Progenitor cell of endocrine pancreas (in vitro differentiated cells): ENCODE measurements at regions not wholly inside any gene's neighbourhood (a gene's known extent, or its start where the extent isn't known, plus 50 kb on each side); places are given as distances from the start of the nearest gene placed in this dataset.
"Not testable (repeated sequence)": the region's sequence is repeated elsewhere in the genome, so short reads cannot be mapped to it uniquely, and the experiment has no call there.

Experiments used
- DNase-seq: peaks from one replicate; pipeline ENCODE4 v3.0.0; 2021; ENCODE audit warnings: low spot score; ENCODE audit not compliant: unreplicated experiment
- H3K27ac Mint-ChIP-seq: 2 replicates; pipeline ENCODE4 v1.8.0; 2021; ENCODE audit warnings: mild to moderate bottlenecking, moderate library complexity, mixed read lengths
- H3K27me3 Mint-ChIP-seq: 2 replicates; pipeline ENCODE4 v1.8.0; 2021; ENCODE audit warnings: mixed read lengths
- H3K36me3 Mint-ChIP-seq: 2 replicates; pipeline ENCODE4 v1.8.0; 2022; ENCODE audit warnings: mixed read lengths; ENCODE audit not compliant: insufficient read depth
- H3K4me1 Mint-ChIP-seq: 2 replicates; pipeline ENCODE4 v1.8.0; 2021; ENCODE audit warnings: low read depth, mixed read lengths
- H3K4me3 Mint-ChIP-seq: 2 replicates; pipeline ENCODE4 v1.8.0; 2021; ENCODE audit warnings: low read depth, mild to moderate bottlenecking, moderate library complexity, mixed read lengths
- H3K9me3 Mint-ChIP-seq: 2 replicates; pipeline ENCODE4 v1.8.0; 2021; ENCODE audit warnings: low read depth, mixed read lengths
- CTCF ChIP-seq: fragments of 200-600 bp; sonication (generic); IDR thresholded peaks from one replicate; pipeline ENCODE4 v1.5.0; 2021; ENCODE audit warnings: antibody characterized with exemption, mild to moderate bottlenecking; ENCODE audit not compliant: unreplicated experiment

- H3K36me3 Mint-ChIP-seq = no peaks in the 10 kb centered on the region
- H3K4me1 Mint-ChIP-seq = no peaks in the 10 kb centered on the region
- no peak overlapping the region for H3K4me3 Mint-ChIP-seq
- no peak for DNase-seq
- peaks cover 7% of the 10 kb centered on the region for H3K27me3 Mint-ChIP-seq
- no peak for TF ChIP-seq CTCF
- H3K27ac Mint-ChIP-seq = no peak overlapping the region
- no peaks in the 10 kb centered on the region for H3K9me3 Mint-ChIP-seq
These were observed 163.5 kb downstream of the HINT1 start for GRCh38 chr5:131001507-131001906.

GRCh38 chr5:131000289-131000688, 164.8 kb downstream of the HINT1 start:
- H3K4me1 Mint-ChIP-seq = no peaks in the 10 kb centered on the region
- TF ChIP-seq CTCF = no peak
- no peak overlapping the region for H3K4me3 Mint-ChIP-seq
- DNase-seq = no peak
- H3K36me3 Mint-ChIP-seq = no peaks in the 10 kb centered on the region
- no peak overlapping the region for H3K27ac Mint-ChIP-seq
- H3K9me3 Mint-ChIP-seq = no peaks in the 10 kb centered on the region
- peaks cover 7% of the 10 kb centered on the region for H3K27me3 Mint-ChIP-seq

- not testable (repeated sequence) for H3K27ac Mint-ChIP-seq, H3K27me3 Mint-ChIP-seq, H3K36me3 Mint-ChIP-seq, DNase-seq, H3K9me3 Mint-ChIP-seq, H3K4me1 Mint-ChIP-seq, H3K4me3 Mint-ChIP-seq
These were observed 168.3 kb downstream of the HINT1 start for GRCh38 chr5:130996720-130997119.

- Mint-ChIP-seq H3K4me1 (no peaks in the 10 kb centered on the region), H3K36me3 (no peaks in the 10 kb centered on the region), H3K27me3 (peaks cover 7% of the 10 kb centered on the region)
These were observed 169.2 kb downstream of the HINT1 start for GRCh38 chr5:130995851-130996250.

GRCh38 chr5:130995254-130995515, 169.9 kb downstream of the HINT1 start:
- Mint-ChIP-seq H3K27ac (no peak overlapping the region), H3K36me3 (no peaks in the 10 kb centered on the region), H3K4me3 (no peak overlapping the region), H3K27me3 (peaks cover 3% of the 10 kb centered on the region), H3K4me1 (no peaks in the 10 kb centered on the region), H3K9me3 (no peaks in the 10 kb centered on the region)
- no peak for DNase-seq
- TF ChIP-seq CTCF = no peak

More at GRCh38 chr5:130995851-130996250, 169.2 kb downstream of the HINT1 start:
- Mint-ChIP-seq H3K4me3 (no peak overlapping the region), H3K27ac (no peak overlapping the region), H3K9me3 (no peaks in the 10 kb centered on the region)
- no peak for TF ChIP-seq CTCF
- DNase-seq = no peak

GRCh38 chr5:130994496-130995253, 170.4 kb downstream of the HINT1 start:
- no peak for TF ChIP-seq CTCF
- no peak for DNase-seq
- no peaks in the 10 kb centered on the region for H3K4me1 Mint-ChIP-seq
- H3K36me3 Mint-ChIP-seq = no peaks in the 10 kb centered on the region
- no peak overlapping the region for H3K4me3 Mint-ChIP-seq
- H3K27ac Mint-ChIP-seq = no peak overlapping the region
- peaks cover under 1% of the 10 kb centered on the region for H3K27me3 Mint-ChIP-seq
- H3K9me3 Mint-ChIP-seq = no peaks in the 10 kb centered on the region
